Calu3 (cell line): ENCODE measurements at regions not wholly inside any gene's neighbourhood (a gene's known extent, or its start where the extent isn't known, plus 50 kb on each side); places are given as distances from the start of the nearest gene placed in this dataset.

Experiments used
- BruUV-seq: library from RNA; stranded (reverse); fragments of 400-500 nt; replicated peaks from 2 replicates; lab custom pipeline; 2021; lab: Mats Ljungman, UMichigan
- CTCF ChIA-PET: fragments of 300-600 bp; sonication (Branson Sonifier 250); formaldehyde crosslinking; loops from one replicate; lab custom pipeline; 2022; ENCODE audit warnings: antibody characterized with exemption; lab: Charles Lee
- DNase-seq: peaks from one replicate; pipeline ENCODE4 v3.0.0; 2022
- H3K27ac Mint-ChIP-seq: one replicate; pipeline ENCODE4 v1.8.0; 2022; ENCODE audit warnings: mixed read lengths; ENCODE audit not compliant: unreplicated experiment
- H3K27me3 Mint-ChIP-seq: one replicate; pipeline ENCODE4 v1.8.0; 2022; ENCODE audit warnings: mixed read lengths; ENCODE audit not compliant: unreplicated experiment
- H3K36me3 Mint-ChIP-seq: one replicate; pipeline ENCODE4 v1.8.0; 2022; ENCODE audit warnings: mild to moderate bottlenecking, moderate library complexity, mixed read lengths; ENCODE audit not compliant: insufficient read depth, unreplicated experiment
- H3K4me1 Mint-ChIP-seq: one replicate; pipeline ENCODE4 v1.8.0; 2022; ENCODE audit warnings: mild to moderate bottlenecking, low read depth, mixed read lengths; ENCODE audit not compliant: unreplicated experiment
- H3K4me3 Mint-ChIP-seq: one replicate; pipeline ENCODE4 v1.8.0; 2022; ENCODE audit warnings: mild to moderate bottlenecking, low read depth, moderate library complexity, mixed read lengths; ENCODE audit not compliant: unreplicated experiment
- H3K9me3 Mint-ChIP-seq: one replicate; pipeline ENCODE4 v1.8.0; 2022; ENCODE audit warnings: low read depth, mixed read lengths; ENCODE audit not compliant: unreplicated experiment
- intact Hi-C: fragments of 100-400 bp; cut with micrococcal nuclease; formaldehyde crosslinking; loops from one replicate; pipeline ENCODE4 v1.10.0; 2022; ENCODE audit not compliant: unreplicated experiment
- TF ChIP-seq, protein P1 (sequence below): fragments of 200-600 bp; IDR thresholded peaks from one replicate; pipeline ENCODE4 v1.8.0; 2022; ENCODE audit warnings: antibody characterized with exemption; ENCODE audit not compliant: unreplicated experiment

DNA sequence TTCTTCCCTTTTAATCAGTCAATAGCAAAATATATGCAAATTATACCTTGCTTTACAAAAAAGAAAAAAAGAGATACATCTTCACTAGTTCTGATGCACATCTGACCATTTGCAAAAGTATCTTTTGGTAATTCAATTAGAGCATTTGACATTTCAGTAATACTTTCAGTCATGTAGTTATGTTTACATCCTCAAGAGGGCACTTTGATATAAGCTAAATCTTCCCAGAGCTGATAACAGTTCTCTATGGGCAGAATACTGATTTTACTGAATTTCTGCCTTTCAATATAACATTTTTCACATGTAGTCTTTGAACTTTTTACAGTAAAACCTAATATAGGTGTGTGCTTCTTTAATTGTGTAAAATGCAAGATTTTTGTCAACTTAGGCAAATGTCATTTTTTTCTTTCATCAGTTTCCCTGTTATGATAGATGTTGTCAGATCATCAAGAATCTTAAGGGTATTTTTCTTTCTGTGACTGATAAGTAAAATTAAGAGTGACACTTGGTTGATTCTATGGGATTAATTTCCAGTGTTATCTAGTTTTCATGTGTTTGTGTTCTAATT is 703.5 kb upstream of the SEMA3D start:
- H3K27me3 Mint-ChIP-seq = no peaks in the 10 kb centered on the region
- CTCF ChIA-PET = interaction anchor here (1.0 kb wide), 3 partner anchors 579 to 1015 kb away, joined by 3 to 8 read pairs (median 7); no protein-coding TSS in a partner anchor
- intact Hi-C loops = loop anchor here (1.0 to 5.0 kb wide), 3 partner anchors 579 to 1014 kb away; no protein-coding TSS in a partner anchor
- TF ChIP-seq, protein P1, sequence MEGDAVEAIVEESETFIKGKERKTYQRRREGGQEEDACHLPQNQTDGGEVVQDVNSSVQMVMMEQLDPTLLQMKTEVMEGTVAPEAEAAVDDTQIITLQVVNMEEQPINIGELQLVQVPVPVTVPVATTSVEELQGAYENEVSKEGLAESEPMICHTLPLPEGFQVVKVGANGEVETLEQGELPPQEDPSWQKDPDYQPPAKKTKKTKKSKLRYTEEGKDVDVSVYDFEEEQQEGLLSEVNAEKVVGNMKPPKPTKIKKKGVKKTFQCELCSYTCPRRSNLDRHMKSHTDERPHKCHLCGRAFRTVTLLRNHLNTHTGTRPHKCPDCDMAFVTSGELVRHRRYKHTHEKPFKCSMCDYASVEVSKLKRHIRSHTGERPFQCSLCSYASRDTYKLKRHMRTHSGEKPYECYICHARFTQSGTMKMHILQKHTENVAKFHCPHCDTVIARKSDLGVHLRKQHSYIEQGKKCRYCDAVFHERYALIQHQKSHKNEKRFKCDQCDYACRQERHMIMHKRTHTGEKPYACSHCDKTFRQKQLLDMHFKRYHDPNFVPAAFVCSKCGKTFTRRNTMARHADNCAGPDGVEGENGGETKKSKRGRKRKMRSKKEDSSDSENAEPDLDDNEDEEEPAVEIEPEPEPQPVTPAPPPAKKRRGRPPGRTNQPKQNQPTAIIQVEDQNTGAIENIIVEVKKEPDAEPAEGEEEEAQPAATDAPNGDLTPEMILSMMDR = no peak
- H3K27ac Mint-ChIP-seq = no peak overlapping the region
- H3K4me1 Mint-ChIP-seq = no peaks in the 10 kb centered on the region
- H3K36me3 Mint-ChIP-seq = no peaks in the 10 kb centered on the region
- no TSS peak for BruUV-seq
- no peak for DNase-seq
- no peaks in the 10 kb centered on the region for H3K9me3 Mint-ChIP-seq
- no peak overlapping the region for H3K4me3 Mint-ChIP-seq

DNA sequence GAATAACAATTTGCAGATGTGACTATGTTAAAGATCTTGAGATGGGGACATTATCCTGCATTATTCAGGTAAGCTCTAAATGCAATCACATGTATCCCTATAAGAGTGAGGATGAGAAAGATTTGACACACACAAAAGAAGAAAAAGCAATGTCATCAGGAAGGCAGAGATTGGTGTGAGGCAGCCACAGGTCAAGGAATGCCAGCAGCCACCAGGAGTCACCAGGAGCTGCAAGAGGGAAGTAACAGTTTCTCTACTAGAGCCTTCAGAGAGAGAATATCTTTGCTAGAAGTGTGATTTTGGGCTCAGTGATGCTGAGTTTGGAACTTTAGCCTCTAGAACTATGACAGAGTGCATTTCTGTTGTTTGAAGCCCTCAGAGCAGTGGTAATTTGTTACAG is 700.3 kb upstream of the SEMA3D start:
- no peak overlapping the region for H3K4me3 Mint-ChIP-seq

DNA sequence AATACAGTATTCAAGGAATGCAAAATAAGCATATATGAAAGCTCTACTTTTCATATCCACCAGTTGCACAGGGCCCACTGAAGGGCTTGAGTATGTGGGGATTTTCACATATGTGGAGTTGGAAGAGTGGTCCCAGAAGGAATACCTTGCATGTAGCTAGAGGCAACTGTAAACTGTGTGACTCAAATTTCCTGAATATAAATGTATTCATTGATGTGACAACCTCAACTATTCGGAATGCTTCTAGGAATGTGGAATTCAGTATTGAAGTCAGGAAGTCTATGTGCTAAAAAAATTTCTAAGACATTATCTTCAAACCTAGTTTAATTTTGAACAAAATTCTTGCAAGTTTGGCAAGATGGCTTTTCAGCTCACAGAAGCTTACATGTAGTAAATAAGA is 695.5 kb upstream of the SEMA3D start:
- no TSS peak for BruUV-seq
- Mint-ChIP-seq H3K4me1 (no peaks in the 10 kb centered on the region), H3K9me3 (no peaks in the 10 kb centered on the region), H3K27me3 (no peaks in the 10 kb centered on the region), H3K4me3 (no peak overlapping the region), H3K36me3 (no peaks in the 10 kb centered on the region), H3K27ac (no peak overlapping the region)
- CTCF ChIA-PET = no interaction called here
- intact Hi-C loops = no loop called here
- TF ChIP-seq, protein P1 = no peak
- DNase-seq = no peak

More for the DNA sequence above, 700.3 kb upstream of the SEMA3D start:
- TF ChIP-seq, protein P1 = no peak
- no TSS peak for BruUV-seq
- Mint-ChIP-seq H3K27me3 (no peaks in the 10 kb centered on the region), H3K9me3 (no peaks in the 10 kb centered on the region), H3K36me3 (no peaks in the 10 kb centered on the region), H3K4me1 (no peaks in the 10 kb centered on the region), H3K27ac (no peak overlapping the region)
- no peak for DNase-seq
- intact Hi-C loops = no loop called here
- CTCF ChIA-PET = no interaction called here

DNA sequence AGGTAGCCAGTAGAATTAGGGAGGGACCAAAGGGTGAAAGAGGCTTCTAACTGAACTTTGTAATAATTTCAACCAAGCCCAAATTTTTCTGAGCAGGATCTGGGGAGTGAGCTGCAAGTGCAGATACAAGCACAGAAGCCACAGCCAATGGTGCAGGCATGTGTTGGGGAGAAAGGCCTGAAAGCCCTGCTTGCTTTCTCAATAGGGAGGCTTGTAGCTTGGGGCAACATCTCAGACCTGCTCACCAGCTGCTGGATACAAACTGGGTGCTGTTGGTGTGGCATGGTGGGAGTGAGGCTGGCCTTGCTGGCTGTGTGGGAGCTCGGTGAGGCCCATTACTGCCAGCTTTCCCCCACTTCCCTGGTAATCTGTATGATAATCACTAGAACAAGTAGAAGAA is 688.5 kb upstream of the SEMA3D start:
- CTCF ChIA-PET = no interaction called here
- H3K36me3 Mint-ChIP-seq = no peaks in the 10 kb centered on the region
- TF ChIP-seq, protein P1 = no peak
- intact Hi-C loops = no loop called here
- BruUV-seq = no TSS peak
- no peaks in the 10 kb centered on the region for H3K4me1 Mint-ChIP-seq
- H3K9me3 Mint-ChIP-seq = no peaks in the 10 kb centered on the region
- no peak overlapping the region for H3K4me3 Mint-ChIP-seq
- no peaks in the 10 kb centered on the region for H3K27me3 Mint-ChIP-seq
- no peak for DNase-seq
- no peak overlapping the region for H3K27ac Mint-ChIP-seq
